ENCODE measurements at regions not wholly inside any gene's neighbourhood (a gene's known extent, or its start where the extent isn't known, plus 50 kb on each side); places are given as distances from the start of the nearest gene placed in this dataset.

GRCh38 chr10:36053775-36054174 lies 411.7 kb upstream of the FZD8 start:
- no peak for TF ChIP-seq EZH2phosphoT487 (IDR thresholded peaks at IDR 0.05; ENCODE audit: low read length)
- no peak for TF ChIP-seq CTCF (IDR thresholded peaks at IDR 0.05; ENCODE audit: low read length)
- no peak for TF ChIP-seq EZH2 (optimal IDR thresholded peaks at IDR 0.05; ENCODE audit: low read depth, low read length)
- no peaks in the 10 kb centered on the region for H3K9me3 ChIP-seq (replicated peaks; ENCODE audit: insufficient read depth, low read length)

GRCh38 chr10:36053271-36053670 lies 411.2 kb upstream of the FZD8 start:
- no peak for DNase-seq
- Histone ChIP-seq H2AFZ (ENCODE audit: low read length) (no peak overlapping the region), H3K79me2 (ENCODE audit: low read length) (no peaks in the 10 kb centered on the region), H3K4me1 (ENCODE audit: low read length) (no peaks in the 10 kb centered on the region), H3K27me3 (replicated peaks; ENCODE audit: insufficient read depth, low read length) (no peaks in the 10 kb centered on the region), H3K9me2 (replicated peaks; ENCODE audit: insufficient read depth, low read length) (no peaks in the 10 kb centered on the region), H4K20me1 (ENCODE audit: insufficient read depth, low read length) (no peaks in the 10 kb centered on the region), H3K4me3 (ENCODE audit: low read length) (no peak overlapping the region), H3F3A (ENCODE audit: insufficient read depth, low read length) (no peaks in the 10 kb centered on the region), H3K27ac (ENCODE audit: low read length) (no peak overlapping the region), H3K36me3 (replicated peaks; ENCODE audit: insufficient read depth, low read length) (no peaks in the 10 kb centered on the region), H3K9ac (ENCODE audit: low read length) (no peak overlapping the region), H3K9me3 (replicated peaks; ENCODE audit: insufficient read depth, low read length) (no peaks in the 10 kb centered on the region), H3K4me2 (ENCODE audit: low read depth, low read length) (no peak overlapping the region)
- TF ChIP-seq EZH2phosphoT487 (IDR thresholded peaks at IDR 0.05; ENCODE audit: low read length) (no peak), CTCF (IDR thresholded peaks at IDR 0.05; ENCODE audit: low read length) (no peak), EZH2 (optimal IDR thresholded peaks at IDR 0.05; ENCODE audit: low read depth, low read length) (no peak)

More at GRCh38 chr10:36053775-36054174, 411.7 kb upstream of the FZD8 start:
- Histone ChIP-seq H3K9me2 (replicated peaks; ENCODE audit: insufficient read depth, low read length) (no peaks in the 10 kb centered on the region), H3F3A (ENCODE audit: insufficient read depth, low read length) (no peaks in the 10 kb centered on the region), H4K20me1 (ENCODE audit: insufficient read depth, low read length) (no peaks in the 10 kb centered on the region), H3K9ac (ENCODE audit: low read length) (no peak overlapping the region), H3K79me2 (ENCODE audit: low read length) (no peaks in the 10 kb centered on the region), H3K4me3 (ENCODE audit: low read length) (no peak overlapping the region), H2AFZ (ENCODE audit: low read length) (no peak overlapping the region), H3K27me3 (replicated peaks; ENCODE audit: insufficient read depth, low read length) (no peaks in the 10 kb centered on the region), H3K4me2 (ENCODE audit: low read depth, low read length) (no peak overlapping the region), H3K4me1 (ENCODE audit: low read length) (no peaks in the 10 kb centered on the region), H3K27ac (ENCODE audit: low read length) (no peak overlapping the region), H3K36me3 (replicated peaks; ENCODE audit: insufficient read depth, low read length) (no peaks in the 10 kb centered on the region)
- no peak for DNase-seq

DNA sequence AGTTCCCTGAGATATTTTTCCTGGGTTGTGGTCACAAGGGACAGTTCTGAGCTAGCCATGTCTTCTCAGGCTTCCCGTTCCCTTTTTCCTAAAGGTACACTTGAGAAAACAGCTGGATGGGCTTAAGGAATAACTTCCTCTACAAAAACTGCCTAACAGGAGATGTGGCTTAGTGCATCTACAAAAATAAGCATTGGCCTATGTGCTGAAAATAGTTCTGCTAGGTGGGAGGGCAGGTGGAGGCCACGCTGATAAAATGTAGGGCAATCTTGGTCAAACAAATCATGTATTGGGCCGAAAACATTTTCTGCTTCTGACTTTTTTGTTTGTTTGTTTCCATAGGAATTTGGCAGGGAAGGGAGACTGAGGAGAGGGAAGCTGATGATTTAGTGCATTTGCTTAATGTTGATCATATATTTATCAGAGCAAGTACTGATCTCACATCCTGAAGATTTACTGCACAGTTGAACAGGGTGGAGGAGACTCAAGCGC lies 409.4 kb upstream of the FZD8 start:
- Histone ChIP-seq H3F3A (ENCODE audit: insufficient read depth, low read length) (no peaks in the 10 kb centered on the region), H3K9me2 (replicated peaks; ENCODE audit: insufficient read depth, low read length) (no peaks in the 10 kb centered on the region), H3K4me3 (ENCODE audit: low read length) (no peak overlapping the region), H4K20me1 (ENCODE audit: insufficient read depth, low read length) (no peaks in the 10 kb centered on the region), H3K4me2 (ENCODE audit: low read depth, low read length) (no peak overlapping the region), H3K27ac (ENCODE audit: low read length) (no peak overlapping the region), H3K4me1 (ENCODE audit: low read length) (no peaks in the 10 kb centered on the region), H3K36me3 (replicated peaks; ENCODE audit: insufficient read depth, low read length) (no peaks in the 10 kb centered on the region), H2AFZ (ENCODE audit: low read length) (no peak overlapping the region), H3K27me3 (replicated peaks; ENCODE audit: insufficient read depth, low read length) (no peaks in the 10 kb centered on the region), H3K9me3 (replicated peaks; ENCODE audit: insufficient read depth, low read length) (no peaks in the 10 kb centered on the region), H3K9ac (ENCODE audit: low read length) (no peak overlapping the region), H3K79me2 (ENCODE audit: low read length) (no peaks in the 10 kb centered on the region)
- DNase-seq = no peak
- no peak for TF ChIP-seq EZH2phosphoT487 (IDR thresholded peaks at IDR 0.05; ENCODE audit: low read length)

DNA sequence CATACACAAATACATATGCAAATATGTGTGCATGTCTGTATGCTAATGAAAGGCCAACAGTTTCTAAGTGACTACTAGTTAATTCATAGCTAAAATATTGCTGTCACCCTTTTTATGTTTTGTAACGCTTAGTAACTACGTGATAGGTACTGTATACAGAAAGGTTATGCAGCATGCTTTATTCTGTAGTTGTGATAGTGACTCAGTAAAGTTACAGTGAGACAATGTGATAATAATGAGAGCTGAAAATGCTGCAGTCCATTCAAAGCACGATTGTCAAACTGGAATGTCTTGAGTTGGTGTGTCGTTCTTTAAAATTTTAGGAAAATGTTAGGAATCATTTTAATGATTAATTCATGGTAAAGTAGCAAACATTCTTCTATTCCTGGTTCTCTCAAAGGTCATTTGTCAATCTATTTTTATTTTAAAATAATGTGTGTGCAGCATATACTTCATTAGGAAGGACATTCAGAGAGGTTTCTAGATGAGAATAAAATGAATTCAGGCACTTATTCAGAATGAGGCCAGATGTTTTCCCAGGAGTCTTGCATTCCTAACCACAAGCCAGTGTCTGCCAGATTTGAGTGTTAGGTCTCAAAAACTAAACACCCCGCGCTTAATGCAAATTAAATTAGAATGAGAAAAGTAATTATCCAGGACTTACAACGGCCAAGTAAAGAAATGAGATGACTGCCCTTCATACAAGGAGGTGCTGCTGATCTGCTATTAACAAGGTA lies 408.8 kb upstream of the FZD8 start:
- no peak overlapping the region for H3K27ac ChIP-seq (ENCODE audit: low read length)
- no peaks in the 10 kb centered on the region for H4K20me1 ChIP-seq (ENCODE audit: insufficient read depth, low read length)
- H3K9me3 ChIP-seq (replicated peaks; ENCODE audit: insufficient read depth, low read length) = no peaks in the 10 kb centered on the region
- no peak overlapping the region for H2AFZ ChIP-seq (ENCODE audit: low read length)
- no peak for TF ChIP-seq EZH2 (optimal IDR thresholded peaks at IDR 0.05; ENCODE audit: low read depth, low read length)
- TF ChIP-seq EZH2phosphoT487 (IDR thresholded peaks at IDR 0.05; ENCODE audit: low read length) = no peak
- TF ChIP-seq CTCF (IDR thresholded peaks at IDR 0.05; ENCODE audit: low read length) = no peak
- no peak overlapping the region for H3K9ac ChIP-seq (ENCODE audit: low read length)
- no peaks in the 10 kb centered on the region for H3K27me3 ChIP-seq (replicated peaks; ENCODE audit: insufficient read depth, low read length)
- H3K36me3 ChIP-seq (replicated peaks; ENCODE audit: insufficient read depth, low read length) = no peaks in the 10 kb centered on the region
- no peaks in the 10 kb centered on the region for H3K9me2 ChIP-seq (replicated peaks; ENCODE audit: insufficient read depth, low read length)
- no peaks in the 10 kb centered on the region for H3K79me2 ChIP-seq (ENCODE audit: low read length)
- H3K4me1 ChIP-seq (ENCODE audit: low read length) = no peaks in the 10 kb centered on the region
- no peak overlapping the region for H3K4me2 ChIP-seq (ENCODE audit: low read depth, low read length)
- H3K4me3 ChIP-seq (ENCODE audit: low read length) = no peak overlapping the region
- H3F3A ChIP-seq (ENCODE audit: insufficient read depth, low read length) = no peaks in the 10 kb centered on the region
- DNase-seq = no peak

Measured in MM.1S (cell line).